Activated CD8-positive, alpha-beta memory T cell treated with anti-CD3 and anti-CD28 coated beads, Interleukin-2, amount 50 U/mL, for 4 hours (primary cell): ENCODE measurements at regions not wholly inside any gene's neighbourhood (a gene's known extent, or its start where the extent isn't known, plus 50 kb on each side); places are given as distances from the start of the nearest gene placed in this dataset.

Experiments used
- DNase-seq: peaks from one replicate; pipeline ENCODE4 v3.0.0-alpha.2; 2020

GRCh38 chr12:94033101-94033500 is 115.3 kb upstream of the PLXNC1 start:
- DNase-seq = no peak

GRCh38 chr12:94033784-94034183 is 114.6 kb upstream of the PLXNC1 start:
- DNase-seq = no peak

GRCh38 chr12:94037444-94037843 is 110.9 kb upstream of the PLXNC1 start:
- DNase-seq = no peak

- DNase-seq = no peak
Measured at GRCh38 chr12:94038605-94039004, 109.8 kb upstream of the PLXNC1 start.

GRCh38 chr12:94039199-94039840 is 109.1 kb upstream of the PLXNC1 start:
- no peak for DNase-seq

- DNase-seq = no peak
Measured at GRCh38 chr12:94039914-94040313, 108.5 kb upstream of the PLXNC1 start.

GRCh38 chr12:94041850-94042249 is 106.5 kb upstream of the PLXNC1 start:
- DNase-seq = no peak

GRCh38 chr12:94042321-94042720 is 106.1 kb upstream of the PLXNC1 start:
- DNase-seq = no peak

- DNase-seq = no peak
Measured at GRCh38 chr12:94046626-94047410, 101.6 kb upstream of the PLXNC1 start.

- DNase-seq = no peak
Measured at GRCh38 chr12:94047781-94048567, 100.4 kb upstream of the PLXNC1 start.

GRCh38 chr12:94048757-94049156 is 99.6 kb upstream of the PLXNC1 start:
- DNase-seq = no peak

- no peak for DNase-seq
Measured at GRCh38 chr12:94049718-94050117, 98.7 kb upstream of the PLXNC1 start.

- no peak for DNase-seq
Measured at GRCh38 chr12:94053676-94054075, 94.7 kb upstream of the PLXNC1 start.

- no peak for DNase-seq
Measured at GRCh38 chr12:94055528-94055927, 92.8 kb upstream of the PLXNC1 start.

GRCh38 chr12:94056419-94057158 is 91.8 kb upstream of the PLXNC1 start:
- DNase-seq = no peak

GRCh38 chr12:94057262-94058151 is 90.9 kb upstream of the PLXNC1 start:
- no peak for DNase-seq

- DNase-seq = no peak
Measured at GRCh38 chr12:94059394-94060368, 88.7 kb upstream of the PLXNC1 start.

- no peak for DNase-seq
Measured at GRCh38 chr12:94062194-94062593, 86.2 kb upstream of the PLXNC1 start.

GRCh38 chr12:94062796-94063635 is 85.4 kb upstream of the PLXNC1 start:
- DNase-seq = no peak

- DNase-seq = no peak
Measured at GRCh38 chr12:94070520-94070919, 77.9 kb upstream of the PLXNC1 start.
